Stimulated activated CD4-positive, alpha-beta T cell treated with anti-CD3 and anti-CD28 coated beads, TNF-alpha, amount 100 ng/mL, for 24 hours (primary cell): ENCODE measurements at regions not wholly inside any gene's neighbourhood (a gene's known extent, or its start where the extent isn't known, plus 50 kb on each side); places are given as distances from the start of the nearest gene placed in this dataset.
"Not testable (repeated sequence)": the region's sequence is repeated elsewhere in the genome, so short reads cannot be mapped to it uniquely, and the experiment has no call there.

Source experiments
- DNase-seq, 3 experiments: peaks; one replicate each; pipeline ENCODE4 v3.0.0-alpha.2; 2020; ENCODE audit warnings: low read depth in 3 of 3

GRCh38 chr5:138702166-138703077, 50.8 kb upstream of the CTNNA1 start:
- no peak for DNase-seq

- DNase-seq, result no peak
Measured at GRCh38 chr5:138701678-138702077, 51.5 kb upstream of the CTNNA1 start.

GRCh38 chr5:138700581-138701362, 52.5 kb upstream of the CTNNA1 start:
- no peak for DNase-seq

GRCh38 chr5:138699482-138699881, 53.7 kb upstream of the CTNNA1 start:
- DNase-seq, result no peak

- DNase-seq, result no peak
Measured at GRCh38 chr5:138698713-138699112, 54.5 kb upstream of the CTNNA1 start.

- DNase-seq, result no peak
Measured at GRCh38 chr5:138697720-138698360, 55.4 kb upstream of the CTNNA1 start.

- no peak for DNase-seq
Measured at GRCh38 chr5:138696501-138696900, 56.7 kb upstream of the CTNNA1 start.

GRCh38 chr5:138695781-138696180, 57.4 kb upstream of the CTNNA1 start:
- no peak for DNase-seq

GRCh38 chr5:138694146-138694545, 59.1 kb upstream of the CTNNA1 start:
- DNase-seq, result no peak

- no peak for DNase-seq
Measured at GRCh38 chr5:138692370-138692769, 60.9 kb upstream of the CTNNA1 start.

- DNase-seq, result no peak
Measured at GRCh38 chr5:138686668-138687067, 66.6 kb upstream of the CTNNA1 start.

- no peak for DNase-seq
Measured at GRCh38 chr5:138685193-138685745, 68.0 kb upstream of the CTNNA1 start.

- not testable (repeated sequence) for DNase-seq
Measured at GRCh38 chr5:138682462-138682861, 70.8 kb upstream of the CTNNA1 start.

- DNase-seq, result not testable (repeated sequence)
Measured at GRCh38 chr5:138678826-138679225, 74.4 kb upstream of the CTNNA1 start.

GRCh38 chr5:138677782-138678181, 75.4 kb upstream of the CTNNA1 start:
- DNase-seq, result no peak

- no peak for DNase-seq
Measured at GRCh38 chr5:138676556-138677193, 76.5 kb upstream of the CTNNA1 start.

GRCh38 chr5:138676002-138676401, 77.2 kb upstream of the CTNNA1 start:
- no peak for DNase-seq

- DNase-seq, result no peak
Measured at GRCh38 chr5:138668451-138669380, 84.5 kb upstream of the CTNNA1 start.

- not testable (repeated sequence) for DNase-seq
Measured at GRCh38 chr5:138667782-138668331, 85.4 kb upstream of the CTNNA1 start.

- no peak for DNase-seq
Measured at GRCh38 chr5:138666226-138666742, 86.9 kb upstream of the CTNNA1 start.
